CD8-positive, alpha-beta memory T cell (primary cell): ENCODE measurements at regions not wholly inside any gene's neighbourhood (a gene's known extent, or its start where the extent isn't known, plus 50 kb on each side); places are given as distances from the start of the nearest gene placed in this dataset.

Experiments used
- CTCF ChIA-PET: fragments of 350-600 bp; sonication (Branson Sonifier 250); formaldehyde crosslinking; loops from one replicate; lab custom pipeline; 2021; ENCODE audit warnings: antibody characterized with exemption; lab: Charles Lee
- POLR2A ChIA-PET: fragments of 350-600 bp; sonication (Branson Sonifier 250); formaldehyde crosslinking; loops from one replicate; lab custom pipeline; 2021; ENCODE audit warnings: antibody characterized with exemption; lab: Charles Lee
- DNase-seq, 5 donors: peaks; one replicate each; pipeline versions ENCODE4 v3.0.0 to v3.0.0-alpha.2; 2020 to 2022; ENCODE audit warnings: mixed read lengths in 1 of 5
- H3K27ac ChIP-seq: one replicate; pipeline ENCODE4 v1.7.0; 2013; ENCODE audit warnings: low read depth, mild to moderate bottlenecking, low read length, moderate library complexity
- H3K27me3 ChIP-seq: 2 replicates; pipeline ENCODE4 v1.7.0; 2013; ENCODE audit warnings: low read length, mild to moderate bottlenecking; ENCODE audit not compliant: insufficient read depth, poor library complexity, severe bottlenecking
- H3K36me3 ChIP-seq: 2 replicates; pipeline ENCODE4 v1.7.0; 2013; ENCODE audit warnings: mild to moderate bottlenecking, low read length, moderate library complexity; ENCODE audit not compliant: insufficient read depth
- H3K4me1 ChIP-seq: 2 replicates; pipeline ENCODE4 v1.7.0; 2013; ENCODE audit warnings: mild to moderate bottlenecking, low read length, moderate library complexity; ENCODE audit not compliant: insufficient read depth
- H3K4me3 ChIP-seq: 2 replicates; pipeline ENCODE4 v1.7.0; 2013; ENCODE audit warnings: mild to moderate bottlenecking, low read length
- H3K9me3 ChIP-seq: 2 replicates; pipeline ENCODE4 v1.7.0; 2013; ENCODE audit warnings: mild to moderate bottlenecking, low read length
- H3K27ac Mint-ChIP-seq, 8 donors: one replicate each; pipeline ENCODE4 v1.8.0; 2020 to 2021; ENCODE audit warnings: mixed read lengths in 8 of 8, mild to moderate bottlenecking in 6 of 8, inconsistent platforms in 3 of 8, moderate library complexity in 3 of 8
- H3K27me3 Mint-ChIP-seq, 2 donors: one replicate each; pipeline ENCODE4 v1.8.0; 2020 to 2021; ENCODE audit warnings: mixed read lengths in 2 of 2, mild to moderate bottlenecking in 1 of 2, moderate library complexity in 1 of 2
- H3K36me3 Mint-ChIP-seq, 3 donors: one replicate each; pipeline ENCODE4 v1.8.0; 2020 to 2021; ENCODE audit warnings: mixed read lengths in 3 of 3, inconsistent platforms in 1 of 3, mild to moderate bottlenecking in 1 of 3
- H3K4me1 Mint-ChIP-seq, 3 donors: one replicate each; pipeline ENCODE4 v1.8.0; 2020 to 2021; ENCODE audit warnings: mixed read lengths in 3 of 3, inconsistent platforms in 1 of 3, mild to moderate bottlenecking in 1 of 3
- H3K4me3 Mint-ChIP-seq, 7 donors: one replicate each; pipeline ENCODE4 v1.8.0; 2020 to 2021; ENCODE audit warnings: mixed read lengths in 7 of 7, mild to moderate bottlenecking in 6 of 7, moderate library complexity in 4 of 7, inconsistent platforms in 2 of 7
- H3K9me3 Mint-ChIP-seq, 5 donors: one replicate each; pipeline ENCODE4 v1.8.0; 2020 to 2022; ENCODE audit warnings: mixed read lengths in 5 of 5, mild to moderate bottlenecking in 3 of 5, moderate library complexity in 2 of 5, inconsistent platforms in 1 of 5

- no peaks in the 10 kb centered on the region for H3K4me1 Mint-ChIP-seq
- CTCF ChIA-PET = no interaction called here
- no peak overlapping the region for H3K4me3 ChIP-seq
- H3K9me3 Mint-ChIP-seq = peaks cover 0 to 1% (median 0%) of the 10 kb centered on the region in 5 donors
- H3K27me3 ChIP-seq = peaks cover 4% of the 10 kb centered on the region
- no peaks in the 10 kb centered on the region for H3K36me3 ChIP-seq
- H3K27ac Mint-ChIP-seq = no peak overlapping the region
- H3K4me3 Mint-ChIP-seq = no peak overlapping the region
- no peaks in the 10 kb centered on the region for H3K9me3 ChIP-seq
- POLR2A ChIA-PET = no interaction called here
- H3K27me3 Mint-ChIP-seq = peaks cover 1 to 17% of the 10 kb centered on the region in 2 donors
- no peaks in the 10 kb centered on the region for H3K4me1 ChIP-seq
- H3K27ac ChIP-seq = no peak overlapping the region
- no peaks in the 10 kb centered on the region for H3K36me3 Mint-ChIP-seq
- no peak for DNase-seq
Observed at GRCh38 chr21:36542312-36543101, 62.6 kb upstream of the CLDN14 start.

GRCh38 chr21:36543924-36544323 lies 64.0 kb upstream of the CLDN14 start:
- Mint-ChIP-seq H3K4me3 (no peak overlapping the region), H3K27ac (no peak overlapping the region), H3K27me3 (peaks cover 1 to 23% of the 10 kb centered on the region in 2 donors), H3K9me3 (peaks cover 0 to 1% (median 0%) of the 10 kb centered on the region in 5 donors), H3K4me1 (no peaks in the 10 kb centered on the region), H3K36me3 (no peaks in the 10 kb centered on the region)
- no peaks in the 10 kb centered on the region for H3K4me1 ChIP-seq
- no peaks in the 10 kb centered on the region for H3K9me3 ChIP-seq
- H3K36me3 ChIP-seq = no peaks in the 10 kb centered on the region
- POLR2A ChIA-PET = no interaction called here
- no peak for DNase-seq
- H3K27me3 ChIP-seq = peaks cover 4% of the 10 kb centered on the region
- H3K27ac ChIP-seq = no peak overlapping the region
- H3K4me3 ChIP-seq = no peak overlapping the region
- CTCF ChIA-PET = no interaction called here

GRCh38 chr21:36544545-36544944 lies 64.6 kb upstream of the CLDN14 start:
- POLR2A ChIA-PET = no interaction called here
- Histone ChIP-seq H3K27ac (no peak overlapping the region), H3K4me1 (no peaks in the 10 kb centered on the region), H3K4me3 (no peak overlapping the region), H3K9me3 (no peaks in the 10 kb centered on the region), H3K27me3 (peaks cover 4% of the 10 kb centered on the region), H3K36me3 (no peaks in the 10 kb centered on the region)
- H3K4me1 Mint-ChIP-seq = no peaks in the 10 kb centered on the region
- no peak overlapping the region for H3K27ac Mint-ChIP-seq
- H3K27me3 Mint-ChIP-seq = peaks cover 1 to 27% of the 10 kb centered on the region in 2 donors
- CTCF ChIA-PET = no interaction called here
- H3K36me3 Mint-ChIP-seq = no peaks in the 10 kb centered on the region
- H3K4me3 Mint-ChIP-seq = no peak overlapping the region
- H3K9me3 Mint-ChIP-seq = peaks cover 0 to 1% (median 0%) of the 10 kb centered on the region in 5 donors
- no peak for DNase-seq

- H3K4me1 ChIP-seq = no peaks in the 10 kb centered on the region
- no peak overlapping the region for H3K4me3 ChIP-seq
- H3K36me3 ChIP-seq = no peaks in the 10 kb centered on the region
- H3K4me1 Mint-ChIP-seq = no peaks in the 10 kb centered on the region
- ChIA-PET POLR2A (no interaction called here), CTCF (no interaction called here)
- H3K9me3 Mint-ChIP-seq = peaks cover 0 to 1% (median 0%) of the 10 kb centered on the region in 5 donors
- H3K4me3 Mint-ChIP-seq = no peak overlapping the region
- peaks cover 2% of the 10 kb centered on the region for H3K27me3 ChIP-seq
- no peak for DNase-seq
- peaks cover 1 to 34% of the 10 kb centered on the region in 2 donors for H3K27me3 Mint-ChIP-seq
- no peaks in the 10 kb centered on the region for H3K9me3 ChIP-seq
- no peak overlapping the region for H3K27ac ChIP-seq
- H3K36me3 Mint-ChIP-seq = no peaks in the 10 kb centered on the region
- no peak overlapping the region for H3K27ac Mint-ChIP-seq
Observed at GRCh38 chr21:36545776-36546511, 66.0 kb upstream of the CLDN14 start.

- Histone ChIP-seq H3K9me3 (no peaks in the 10 kb centered on the region), H3K4me1 (no peaks in the 10 kb centered on the region), H3K36me3 (no peaks in the 10 kb centered on the region), H3K27me3 (no peaks in the 10 kb centered on the region), H3K27ac (no peak overlapping the region), H3K4me3 (no peak overlapping the region)
- Mint-ChIP-seq H3K27me3 (peaks cover 1 to 32% of the 10 kb centered on the region in 2 donors), H3K4me1 (no peaks in the 10 kb centered on the region), H3K27ac (no peak overlapping the region), H3K36me3 (no peaks in the 10 kb centered on the region), H3K9me3 (no peaks in the 10 kb centered on the region), H3K4me3 (no peak overlapping the region)
- ChIA-PET CTCF (no interaction called here), POLR2A (no interaction called here)
- DNase-seq = no peak
Observed at GRCh38 chr21:36547464-36547863, 67.5 kb upstream of the CLDN14 start.

GRCh38 chr21:36548866-36549265 lies 68.9 kb upstream of the CLDN14 start:
- ChIA-PET CTCF (no interaction called here), POLR2A (no interaction called here)
- H3K4me1 Mint-ChIP-seq = no peaks in the 10 kb centered on the region
- Histone ChIP-seq H3K4me3 (no peak overlapping the region), H3K36me3 (no peaks in the 10 kb centered on the region), H3K4me1 (no peaks in the 10 kb centered on the region), H3K27me3 (no peaks in the 10 kb centered on the region), H3K27ac (no peak overlapping the region), H3K9me3 (no peaks in the 10 kb centered on the region)
- no peaks in the 10 kb centered on the region for H3K36me3 Mint-ChIP-seq
- H3K4me3 Mint-ChIP-seq = no peak overlapping the region
- no peak overlapping the region for H3K27ac Mint-ChIP-seq
- DNase-seq = no peak
- no peaks in the 10 kb centered on the region for H3K9me3 Mint-ChIP-seq
- H3K27me3 Mint-ChIP-seq = peaks cover 0 to 24% of the 10 kb centered on the region in 2 donors

GRCh38 chr21:36549470-36549869 lies 69.5 kb upstream of the CLDN14 start:
- Mint-ChIP-seq H3K4me3 (no peak overlapping the region), H3K9me3 (no peaks in the 10 kb centered on the region), H3K27ac (peak overlapping the region in 1 of 8 donors; percentile 22), H3K36me3 (no peaks in the 10 kb centered on the region), H3K27me3 (peaks cover 0 to 24% of the 10 kb centered on the region in 2 donors), H3K4me1 (no peaks in the 10 kb centered on the region)
- POLR2A ChIA-PET = no interaction called here
- no peak overlapping the region for H3K4me3 ChIP-seq
- no peaks in the 10 kb centered on the region for H3K9me3 ChIP-seq
- no peak for DNase-seq
- H3K27ac ChIP-seq = no peak overlapping the region
- CTCF ChIA-PET = no interaction called here
- no peaks in the 10 kb centered on the region for H3K4me1 ChIP-seq
- no peaks in the 10 kb centered on the region for H3K27me3 ChIP-seq
- no peaks in the 10 kb centered on the region for H3K36me3 ChIP-seq

- POLR2A ChIA-PET = no interaction called here
Observed at GRCh38 chr21:36550761-36551160, 70.8 kb upstream of the CLDN14 start.

More at GRCh38 chr21:36550761-36551160, 70.8 kb upstream of the CLDN14 start:
- no peaks in the 10 kb centered on the region for H3K27me3 ChIP-seq
- H3K9me3 ChIP-seq = no peaks in the 10 kb centered on the region
- no peak overlapping the region for H3K27ac ChIP-seq
- H3K4me3 ChIP-seq = no peak overlapping the region
- Mint-ChIP-seq H3K4me1 (no peaks in the 10 kb centered on the region), H3K27ac (no peak overlapping the region), H3K36me3 (no peaks in the 10 kb centered on the region), H3K4me3 (no peak overlapping the region), H3K9me3 (no peaks in the 10 kb centered on the region), H3K27me3 (peaks cover 0 to 31% of the 10 kb centered on the region in 2 donors)
- DNase-seq = no peak
- no peaks in the 10 kb centered on the region for H3K4me1 ChIP-seq
- CTCF ChIA-PET = no interaction called here
- no peaks in the 10 kb centered on the region for H3K36me3 ChIP-seq
